ENCODE measurements at regions not wholly inside any gene's neighbourhood (a gene's known extent, or its start where the extent isn't known, plus 50 kb on each side); places are given as distances from the start of the nearest gene placed in this dataset.

- H3K4me3 Mint-ChIP-seq, result no peak overlapping the region
Observed at GRCh38 chr2:216796115-216796840, 63.6 kb downstream of the TNP1 start.

GRCh38 chr2:216793386-216793785 lies 66.5 kb downstream of the TNP1 start:
- no peak for DNase-seq
- no peaks in the 10 kb centered on the region for H3K4me1 Mint-ChIP-seq
- no peaks in the 10 kb centered on the region for H3K36me3 Mint-ChIP-seq
- no peak overlapping the region for H3K4me3 ChIP-seq (ENCODE audit: low read depth, low read length)
- H3K9me3 ChIP-seq (ENCODE audit: control insufficient read depth in 2 of 2, low read length in 2 of 2), result no peaks in the 10 kb centered on the region
- no peaks in the 10 kb centered on the region for H3K36me3 ChIP-seq (ENCODE audit: control insufficient read depth, insufficient read depth, low read length)
- no peak overlapping the region for H3K27ac ChIP-seq (ENCODE audit: insufficient read depth, low read length, poor library complexity, severe bottlenecking)
- H3K4me1 ChIP-seq (ENCODE audit: control insufficient read depth, insufficient read depth, low read length, poor library complexity, severe bottlenecking), result no peaks in the 10 kb centered on the region
- H3K27me3 ChIP-seq (ENCODE audit: control insufficient read depth, insufficient read depth, low read length), result no peaks in the 10 kb centered on the region
- no peak overlapping the region for H3K4me3 Mint-ChIP-seq
- H3K9me3 Mint-ChIP-seq, result no peaks in the 10 kb centered on the region
- H3K27ac Mint-ChIP-seq, result no peak overlapping the region
- H3K27me3 Mint-ChIP-seq, result peaks cover 6% of the 10 kb centered on the region
- no peak for ATAC-seq (ENCODE audit: low read depth in 2 of 2)

More at GRCh38 chr2:216796115-216796840, 63.6 kb downstream of the TNP1 start:
- Mint-ChIP-seq H3K9me3 (peaks cover 0 to 2% (median 0%) of the 10 kb centered on the region in 7 donors), H3K4me1 (no peaks in the 10 kb centered on the region), H3K27ac (no peak overlapping the region), H3K36me3 (no peaks in the 10 kb centered on the region), H3K27me3 (peaks cover 10% of the 10 kb centered on the region)
- Histone ChIP-seq H3K4me1 (ENCODE audit: control insufficient read depth, insufficient read depth, low read length, poor library complexity, severe bottlenecking) (no peaks in the 10 kb centered on the region), H3K27me3 (ENCODE audit: control insufficient read depth, insufficient read depth, low read length) (no peaks in the 10 kb centered on the region), H3K9me3 (ENCODE audit: control insufficient read depth in 2 of 2, low read length in 2 of 2) (no peaks in the 10 kb centered on the region), H3K36me3 (ENCODE audit: control insufficient read depth, insufficient read depth, low read length) (no peaks in the 10 kb centered on the region), H3K27ac (ENCODE audit: insufficient read depth, low read length, poor library complexity, severe bottlenecking) (no peak overlapping the region), H3K4me3 (ENCODE audit: low read depth, low read length) (no peak overlapping the region)
- DNase-seq (no peak), ATAC-seq (ENCODE audit: low read depth in 2 of 2) (no peak)

- Mint-ChIP-seq H3K4me1 (no peaks in the 10 kb centered on the region), H3K4me3 (no peak overlapping the region), H3K36me3 (no peaks in the 10 kb centered on the region), H3K27me3 (peaks cover 6% of the 10 kb centered on the region), H3K9me3 (no peaks in the 10 kb centered on the region), H3K27ac (no peak overlapping the region)
- Histone ChIP-seq H3K36me3 (ENCODE audit: control insufficient read depth, insufficient read depth, low read length) (no peaks in the 10 kb centered on the region), H3K27me3 (ENCODE audit: control insufficient read depth, insufficient read depth, low read length) (no peaks in the 10 kb centered on the region), H3K9me3 (ENCODE audit: control insufficient read depth in 2 of 2, low read length in 2 of 2) (no peaks in the 10 kb centered on the region), H3K27ac (ENCODE audit: insufficient read depth, low read length, poor library complexity, severe bottlenecking) (no peak overlapping the region), H3K4me3 (ENCODE audit: low read depth, low read length) (no peak overlapping the region), H3K4me1 (ENCODE audit: control insufficient read depth, insufficient read depth, low read length, poor library complexity, severe bottlenecking) (no peaks in the 10 kb centered on the region)
- DNase-seq (no peak), ATAC-seq (ENCODE audit: low read depth in 2 of 2) (no peak)
Observed at GRCh38 chr2:216792222-216793021, 67.4 kb downstream of the TNP1 start.

GRCh38 chr2:216791303-216791702 lies 68.6 kb downstream of the TNP1 start:
- Mint-ChIP-seq H3K27me3 (peaks cover 6% of the 10 kb centered on the region), H3K4me3 (no peak overlapping the region), H3K27ac (no peak overlapping the region), H3K4me1 (no peaks in the 10 kb centered on the region), H3K36me3 (no peaks in the 10 kb centered on the region), H3K9me3 (no peaks in the 10 kb centered on the region)
- Histone ChIP-seq H3K36me3 (ENCODE audit: control insufficient read depth, insufficient read depth, low read length) (no peaks in the 10 kb centered on the region), H3K27ac (ENCODE audit: insufficient read depth, low read length, poor library complexity, severe bottlenecking) (no peak overlapping the region), H3K4me1 (ENCODE audit: control insufficient read depth, insufficient read depth, low read length, poor library complexity, severe bottlenecking) (no peaks in the 10 kb centered on the region), H3K4me3 (ENCODE audit: low read depth, low read length) (no peak overlapping the region), H3K27me3 (ENCODE audit: control insufficient read depth, insufficient read depth, low read length) (no peaks in the 10 kb centered on the region), H3K9me3 (ENCODE audit: control insufficient read depth in 2 of 2, low read length in 2 of 2) (no peaks in the 10 kb centered on the region)
- ATAC-seq (ENCODE audit: low read depth in 2 of 2) (no peak), DNase-seq (no peak)

- Histone ChIP-seq H3K4me1 (ENCODE audit: control insufficient read depth, insufficient read depth, low read length, poor library complexity, severe bottlenecking) (no peaks in the 10 kb centered on the region), H3K9me3 (ENCODE audit: control insufficient read depth in 2 of 2, low read length in 2 of 2) (no peaks in the 10 kb centered on the region), H3K27me3 (ENCODE audit: control insufficient read depth, insufficient read depth, low read length) (no peaks in the 10 kb centered on the region), H3K36me3 (ENCODE audit: control insufficient read depth, insufficient read depth, low read length) (no peaks in the 10 kb centered on the region), H3K27ac (ENCODE audit: insufficient read depth, low read length, poor library complexity, severe bottlenecking) (no peak overlapping the region), H3K4me3 (ENCODE audit: low read depth, low read length) (no peak overlapping the region)
- H3K27me3 Mint-ChIP-seq, result peaks cover 10% of the 10 kb centered on the region
- H3K27ac Mint-ChIP-seq, result no peak overlapping the region
- DNase-seq (no peak), ATAC-seq (ENCODE audit: low read depth in 2 of 2) (no peak)
- peaks cover 0 to 2% (median 0%) of the 10 kb centered on the region in 7 donors for H3K9me3 Mint-ChIP-seq
- no peak overlapping the region for H3K4me3 Mint-ChIP-seq
- H3K36me3 Mint-ChIP-seq, result no peaks in the 10 kb centered on the region
- no peaks in the 10 kb centered on the region for H3K4me1 Mint-ChIP-seq
Observed at GRCh38 chr2:216789081-216789480, 70.8 kb downstream of the TNP1 start.

- Histone ChIP-seq H3K36me3 (ENCODE audit: control insufficient read depth, insufficient read depth, low read length) (no peaks in the 10 kb centered on the region), H3K4me1 (ENCODE audit: control insufficient read depth, insufficient read depth, low read length, poor library complexity, severe bottlenecking) (no peaks in the 10 kb centered on the region), H3K9me3 (ENCODE audit: control insufficient read depth in 2 of 2, low read length in 2 of 2) (no peaks in the 10 kb centered on the region), H3K27ac (ENCODE audit: insufficient read depth, low read length, poor library complexity, severe bottlenecking) (no peak overlapping the region), H3K4me3 (ENCODE audit: low read depth, low read length) (no peak overlapping the region), H3K27me3 (ENCODE audit: control insufficient read depth, insufficient read depth, low read length) (no peaks in the 10 kb centered on the region)
- Mint-ChIP-seq H3K27me3 (peaks cover 10% of the 10 kb centered on the region), H3K27ac (no peak overlapping the region), H3K36me3 (no peaks in the 10 kb centered on the region), H3K4me3 (no peak overlapping the region), H3K4me1 (no peaks in the 10 kb centered on the region), H3K9me3 (peaks cover 0 to 5% (median 0%) of the 10 kb centered on the region in 7 donors)
- ATAC-seq (ENCODE audit: low read depth in 2 of 2) (no peak), DNase-seq (no peak)
Observed at GRCh38 chr2:216787851-216788540, 71.9 kb downstream of the TNP1 start.

GRCh38 chr2:216786676-216787075 lies 73.2 kb downstream of the TNP1 start:
- Histone ChIP-seq H3K27ac (ENCODE audit: insufficient read depth, low read length, poor library complexity, severe bottlenecking) (no peak overlapping the region), H3K36me3 (ENCODE audit: control insufficient read depth, insufficient read depth, low read length) (no peaks in the 10 kb centered on the region), H3K9me3 (ENCODE audit: control insufficient read depth in 2 of 2, low read length in 2 of 2) (no peaks in the 10 kb centered on the region), H3K4me3 (ENCODE audit: low read depth, low read length) (no peak overlapping the region), H3K27me3 (ENCODE audit: control insufficient read depth, insufficient read depth, low read length) (no peaks in the 10 kb centered on the region), H3K4me1 (ENCODE audit: control insufficient read depth, insufficient read depth, low read length, poor library complexity, severe bottlenecking) (no peaks in the 10 kb centered on the region)
- H3K27ac Mint-ChIP-seq, result no peak overlapping the region
- H3K9me3 Mint-ChIP-seq, result peaks cover 0 to 5% (median 0%) of the 10 kb centered on the region in 7 donors
- no peaks in the 10 kb centered on the region for H3K4me1 Mint-ChIP-seq
- DNase-seq (no peak), ATAC-seq (ENCODE audit: low read depth in 2 of 2) (no peak)
- no peak overlapping the region for H3K4me3 Mint-ChIP-seq
- H3K36me3 Mint-ChIP-seq, result no peaks in the 10 kb centered on the region
- peaks cover 4% of the 10 kb centered on the region for H3K27me3 Mint-ChIP-seq

Measured in CD4-positive, CD25-positive, alpha-beta regulatory T cell (primary cell).